HG02623 (cell line): ENCODE measurements at regions not wholly inside any gene's neighbourhood (a gene's known extent, or its start where the extent isn't known, plus 50 kb on each side); places are given as distances from the start of the nearest gene placed in this dataset.
"Not testable (repeated sequence)": the region's sequence is repeated elsewhere in the genome, so short reads cannot be mapped to it uniquely, and the experiment has no call there.

Experiments used
- ATAC-seq: cut with Tn5 transposase; IDR thresholded peaks from one replicate; pipeline ENCODE4 v1.9.1; 2021; ENCODE audit warnings: moderate library complexity; ENCODE audit not compliant: unreplicated experiment

DNA sequence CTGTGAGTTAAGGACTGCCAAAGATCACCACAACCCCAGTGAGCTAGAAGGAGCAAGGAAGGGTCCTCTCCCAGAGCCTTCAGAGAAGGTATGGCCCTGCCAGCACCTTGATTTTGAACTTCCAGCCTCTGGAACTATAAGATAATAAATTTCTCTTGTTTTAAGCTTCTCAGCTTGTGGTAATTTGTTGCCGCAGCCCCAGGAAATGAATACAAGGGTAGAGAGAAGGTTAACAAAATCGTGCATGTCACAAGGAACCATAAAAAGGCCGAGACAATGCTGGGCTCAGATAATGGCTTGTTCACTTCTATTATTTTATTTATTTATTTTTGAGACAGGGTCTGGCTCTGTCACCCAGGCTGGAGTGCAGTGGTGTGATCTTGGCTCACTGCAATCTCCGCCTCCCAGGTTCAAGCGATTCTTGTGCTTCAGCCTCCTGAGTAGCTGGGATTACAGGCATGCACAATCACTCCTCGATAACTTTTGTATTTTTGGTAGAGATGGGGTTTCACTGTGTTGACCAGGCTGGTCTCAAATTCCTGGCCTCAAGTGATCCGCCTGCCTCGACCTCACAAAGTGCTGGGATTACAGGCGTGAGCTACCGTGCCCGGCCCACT is 71.5 kb downstream of the WSB1 start:
- not testable (repeated sequence) for ATAC-seq

DNA sequence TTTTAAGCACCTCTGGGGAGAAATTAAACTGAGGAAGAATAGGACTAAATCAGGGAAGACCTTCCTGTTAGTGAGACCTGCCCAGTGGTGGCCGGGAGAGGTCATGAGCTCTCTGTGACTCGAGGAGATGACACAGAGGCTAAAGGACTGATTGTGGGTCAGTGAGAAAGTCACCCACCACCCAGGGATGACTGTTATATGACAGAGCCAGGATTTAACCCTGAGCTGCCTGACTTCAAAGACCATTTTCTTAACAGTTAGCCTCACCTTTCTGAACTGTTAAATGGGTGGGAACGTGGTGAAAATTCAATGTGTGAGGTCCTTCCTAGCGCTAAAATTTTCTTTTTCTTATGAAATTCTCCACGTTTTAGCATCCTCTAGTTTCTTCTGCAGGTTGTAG is 72.5 kb downstream of the WSB1 start:
- no peak for ATAC-seq

DNA sequence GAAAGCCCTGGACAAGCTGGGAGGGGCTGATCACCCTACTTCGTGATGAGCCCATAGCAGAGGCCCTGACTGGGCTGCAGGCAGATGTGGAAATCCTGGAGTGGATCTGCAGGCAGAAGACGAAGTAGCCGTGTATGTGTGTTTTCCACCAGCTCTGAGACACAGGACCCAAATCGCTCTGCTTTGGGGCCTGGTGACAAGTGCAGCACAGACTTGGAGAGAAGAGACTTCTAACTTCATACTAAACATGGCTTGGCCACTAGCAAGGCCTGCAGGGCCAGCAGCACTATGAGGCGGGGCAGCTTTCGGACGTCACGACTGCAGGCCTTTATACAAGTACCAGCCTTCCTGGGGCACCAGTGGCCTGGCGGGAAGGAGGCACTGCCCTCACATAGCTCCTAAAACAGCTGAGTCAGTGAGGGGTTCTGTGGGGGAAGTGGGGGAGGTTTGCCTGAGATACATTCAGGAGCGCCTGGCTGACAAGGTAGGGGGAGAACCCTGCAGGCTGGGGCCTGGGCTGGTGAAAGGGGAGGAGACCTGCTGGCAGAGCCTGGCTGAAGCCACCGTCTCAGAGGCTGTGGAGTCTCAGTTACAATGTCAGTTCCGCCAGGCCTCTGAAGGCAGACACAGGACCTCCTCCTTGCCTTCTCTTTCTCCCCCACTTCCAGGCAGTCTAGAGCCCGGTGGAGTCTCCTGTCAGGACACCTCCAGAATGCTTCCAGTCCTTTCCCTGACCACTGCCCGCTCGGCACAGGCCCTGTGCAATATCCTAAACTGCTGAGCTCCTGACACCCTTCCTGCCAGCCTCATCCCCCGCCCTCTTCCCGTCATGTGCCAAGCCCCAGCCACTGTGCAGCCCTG is 73.4 kb downstream of the WSB1 start:
- no peak for ATAC-seq

DNA sequence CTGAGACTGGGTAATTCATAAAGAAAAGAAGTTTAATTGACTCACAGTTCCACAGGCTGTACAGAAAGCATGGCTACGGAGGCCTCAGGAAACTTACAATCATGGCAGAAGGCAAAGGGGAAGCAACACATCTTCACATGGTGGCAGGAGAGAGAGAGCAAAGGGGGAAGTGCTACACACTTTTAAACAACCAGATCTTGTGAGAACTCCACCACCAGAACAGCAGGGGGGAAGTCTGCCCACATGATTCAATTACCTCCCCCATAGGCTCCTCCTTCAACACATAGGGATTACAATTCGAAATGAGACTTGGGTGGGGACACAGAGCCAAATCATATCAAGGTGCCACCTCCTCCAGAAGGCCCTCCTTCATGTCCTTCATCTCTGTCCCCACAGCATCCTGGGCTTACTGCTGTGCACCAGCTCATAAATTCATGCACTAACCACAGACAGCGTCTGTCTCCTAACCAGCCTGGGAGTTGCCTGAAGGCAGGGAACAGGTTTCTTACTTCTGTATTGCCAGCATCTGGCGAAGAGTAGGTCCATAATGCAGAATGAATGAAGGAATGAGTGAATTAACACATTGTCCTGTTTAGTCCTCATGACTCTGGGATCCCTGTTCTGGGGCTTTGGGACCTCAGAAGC is 74.4 kb downstream of the WSB1 start:
- ATAC-seq = no peak

DNA sequence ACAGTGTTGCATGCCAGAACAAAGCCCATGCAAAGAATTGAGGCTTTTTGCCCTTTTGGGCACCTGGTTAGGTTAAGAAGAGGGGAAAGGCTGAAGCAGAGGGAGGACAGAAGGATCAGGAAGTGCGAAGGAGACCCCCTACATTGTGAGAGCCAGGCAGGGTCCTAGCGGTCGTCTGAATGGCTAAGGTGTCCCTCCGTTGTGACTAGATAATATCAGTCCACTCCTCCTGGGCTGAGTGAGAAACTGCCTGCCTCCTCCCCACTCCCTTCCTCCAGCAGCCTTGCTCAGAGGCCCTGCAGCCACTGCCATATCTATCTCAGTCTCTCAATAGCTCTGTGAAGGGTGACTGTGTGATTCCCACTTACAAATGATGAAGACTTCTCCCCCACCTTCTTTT is 75.1 kb downstream of the WSB1 start:
- no peak for ATAC-seq

DNA sequence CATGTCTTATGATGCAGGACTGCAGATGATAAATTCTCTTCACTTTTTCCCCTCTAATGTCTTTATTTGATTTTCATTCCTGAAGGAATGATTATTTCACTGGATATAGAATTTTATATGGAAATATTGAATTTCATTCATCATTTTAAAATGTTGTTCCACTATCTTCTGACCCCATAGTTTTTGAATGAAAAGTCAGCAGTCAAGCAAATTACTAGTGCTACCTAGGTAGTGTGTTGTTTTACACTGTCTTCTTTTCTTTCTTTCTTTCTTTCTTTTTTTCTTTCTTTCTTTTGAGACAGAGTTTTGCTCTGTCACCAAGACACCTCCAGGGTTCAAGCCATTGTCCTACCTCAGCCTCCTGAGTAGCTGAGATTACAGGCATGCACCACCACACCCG is 76.9 kb downstream of the WSB1 start:
- ATAC-seq = no peak

DNA sequence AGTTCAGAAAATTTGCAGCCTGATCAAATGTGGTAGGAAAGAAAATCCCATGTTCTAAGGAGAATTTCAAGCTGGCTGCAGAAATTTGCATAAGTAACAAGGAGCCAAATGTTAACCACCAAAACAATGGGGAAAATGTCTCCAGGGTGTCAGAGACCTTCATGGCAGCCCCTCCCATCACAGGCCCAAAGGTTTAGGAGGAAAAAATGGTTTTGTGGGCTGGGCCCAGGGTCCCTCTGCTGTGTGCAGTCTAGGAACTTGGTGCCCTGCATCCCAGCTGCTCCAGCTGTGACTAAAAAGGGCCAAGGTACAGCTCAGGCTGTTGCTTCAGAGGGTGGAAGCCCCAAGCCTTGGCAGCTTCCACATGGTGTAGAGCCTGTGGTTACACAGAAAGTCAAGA is 79.8 kb downstream of the WSB1 start:
- not testable (repeated sequence) for ATAC-seq

DNA sequence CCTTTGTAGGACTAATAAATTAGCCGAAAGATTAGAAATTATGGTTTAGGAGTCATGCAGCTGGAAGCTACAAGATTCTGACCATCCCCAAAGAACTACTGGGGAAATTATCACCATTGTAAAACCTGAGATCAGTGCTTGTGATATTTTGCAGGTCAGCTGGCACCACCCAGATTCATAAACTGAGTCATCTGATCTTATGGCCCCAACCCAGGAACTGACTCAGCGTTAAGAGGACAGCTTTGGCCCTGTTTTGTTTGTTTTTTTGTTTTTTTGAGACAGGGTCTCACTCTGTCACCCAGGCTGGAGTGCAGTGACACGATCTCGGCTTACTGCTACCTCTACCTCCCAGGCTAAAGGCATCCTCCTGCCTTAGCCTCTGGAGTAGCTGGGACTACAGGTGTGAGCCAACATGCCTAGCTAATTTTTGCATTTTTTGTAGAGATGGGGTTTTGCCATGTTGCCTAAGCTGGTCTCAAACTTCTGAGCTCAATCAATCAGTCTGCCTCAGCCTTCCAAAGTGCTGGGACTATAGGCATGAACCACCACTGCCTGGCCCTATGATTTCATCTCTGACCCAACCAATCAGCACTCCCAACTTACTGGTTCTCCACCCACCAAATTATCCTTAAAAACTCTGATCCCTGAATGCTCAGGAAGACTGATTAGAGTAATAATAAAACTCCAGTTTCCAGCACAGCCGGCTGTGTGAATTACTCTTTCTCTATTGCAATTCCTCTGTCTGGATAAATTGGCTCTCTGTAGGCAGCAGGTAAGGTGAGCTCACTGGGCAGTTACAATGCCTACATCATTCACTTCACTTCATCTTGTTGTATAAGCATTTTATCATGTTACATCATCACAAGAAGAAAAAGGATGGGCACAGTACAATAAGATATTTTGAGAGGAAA is 79.4 kb upstream of the KSR1 start:
- ATAC-seq = no peak

DNA sequence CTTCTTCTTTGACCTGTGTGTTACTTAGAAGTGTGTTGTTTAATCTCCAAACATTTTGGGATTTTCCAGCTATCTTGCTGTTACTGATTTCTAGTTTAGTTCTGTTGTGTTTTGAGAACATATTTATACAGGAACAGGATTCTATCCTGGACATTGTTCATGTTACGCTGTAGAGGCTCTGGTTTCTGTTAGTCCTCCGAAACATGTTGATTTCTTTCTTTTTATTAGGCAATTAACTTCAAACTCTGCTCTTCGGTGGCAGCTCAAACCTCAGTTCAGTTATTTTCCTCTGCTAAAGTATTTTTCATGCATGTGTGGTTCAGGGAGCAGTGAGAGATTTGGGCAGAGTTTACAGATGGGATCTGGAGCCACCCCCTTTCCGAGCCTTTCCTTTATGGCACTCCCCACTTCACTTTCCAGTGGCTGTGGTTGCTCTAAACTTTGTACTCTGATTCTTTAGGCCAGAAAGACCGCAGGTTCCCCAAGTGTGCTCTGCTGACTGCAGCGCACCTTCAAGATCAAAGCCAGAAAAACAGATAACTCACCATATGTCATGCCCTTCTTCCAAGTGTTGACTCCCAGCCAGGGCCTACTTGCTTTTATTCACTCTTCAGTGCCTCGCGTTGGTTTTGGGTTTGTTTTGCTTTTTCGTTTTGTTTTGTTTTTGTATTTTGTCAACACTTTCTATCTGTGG is 77.6 kb upstream of the KSR1 start:
- no peak for ATAC-seq

DNA sequence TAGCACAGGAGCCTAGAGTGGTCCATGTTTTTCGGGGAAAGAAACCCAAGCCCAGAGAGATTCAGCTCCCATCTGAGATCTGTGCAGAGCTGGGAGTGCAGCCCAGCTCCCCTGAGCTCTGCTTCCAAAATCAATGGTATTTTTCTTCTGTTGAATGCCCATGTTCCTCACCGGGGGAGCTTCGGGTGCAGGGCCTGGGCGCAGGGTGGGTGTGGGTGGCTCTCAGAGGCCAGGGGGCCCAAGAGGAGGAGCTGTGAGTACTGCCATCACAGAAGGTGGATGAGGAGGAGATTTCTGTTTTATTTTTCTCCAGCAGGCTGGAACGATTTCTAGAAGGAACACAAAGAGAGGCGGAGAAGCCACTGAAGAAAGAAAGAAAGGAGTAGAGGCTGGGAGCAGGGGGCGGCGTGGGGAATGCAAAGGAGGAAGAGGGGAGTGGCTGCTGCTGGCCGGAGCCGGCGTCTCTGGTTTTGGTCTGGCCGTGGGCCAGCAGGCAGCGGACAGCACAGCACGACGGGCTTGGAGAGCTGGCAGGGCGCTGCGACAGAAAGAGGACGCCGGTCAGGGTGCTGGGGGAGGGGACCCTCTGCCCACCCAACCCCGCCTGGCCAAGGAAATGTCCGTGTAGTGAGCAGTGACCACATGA is 76.2 kb upstream of the KSR1 start:
- no peak for ATAC-seq

DNA sequence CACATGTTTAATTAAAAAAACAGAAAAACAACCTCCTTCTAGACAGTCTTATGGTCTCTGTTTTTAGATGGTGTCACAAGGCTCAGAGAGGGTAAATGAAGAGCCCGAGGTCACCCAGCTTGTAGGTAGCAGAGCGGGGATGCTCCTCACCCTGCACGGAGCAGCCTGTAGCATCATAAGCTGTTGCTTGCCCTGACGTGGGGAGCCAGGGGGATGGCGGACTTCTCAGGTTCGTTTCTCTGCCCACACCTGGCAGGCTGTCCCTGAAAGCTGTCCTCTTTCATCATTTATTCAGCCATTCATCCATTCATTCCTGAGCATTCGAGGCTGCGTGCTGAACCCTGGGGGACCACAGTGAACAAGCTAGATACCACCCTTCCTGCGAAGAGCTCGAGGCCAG is 75.7 kb upstream of the KSR1 start:
- no peak for ATAC-seq

DNA sequence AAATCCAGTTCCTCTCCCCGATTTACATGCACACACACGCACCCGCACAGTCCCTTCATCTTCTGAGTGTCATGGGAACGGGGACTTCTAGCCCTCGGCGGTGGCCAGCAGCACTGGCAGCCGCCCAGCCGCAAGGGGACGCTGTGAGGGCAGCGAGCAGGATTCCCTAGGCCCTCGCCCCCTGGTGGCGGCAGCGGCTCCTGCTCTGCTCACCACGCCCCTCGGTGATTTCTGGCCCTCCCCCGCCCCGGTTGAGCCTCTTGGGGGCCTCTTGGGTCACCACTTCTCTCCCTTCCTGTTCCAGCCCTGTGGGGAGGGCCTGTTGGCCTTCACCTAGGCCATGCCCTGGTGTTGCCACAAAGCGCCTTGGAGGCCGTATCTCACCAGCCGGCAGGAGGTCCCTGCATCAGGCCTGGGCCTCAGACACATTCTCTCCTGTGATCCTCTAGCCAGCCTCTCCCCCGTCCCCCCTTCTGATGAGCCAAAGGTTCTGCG is 75.2 kb upstream of the KSR1 start:
- peak; percentile 63 for ATAC-seq

DNA sequence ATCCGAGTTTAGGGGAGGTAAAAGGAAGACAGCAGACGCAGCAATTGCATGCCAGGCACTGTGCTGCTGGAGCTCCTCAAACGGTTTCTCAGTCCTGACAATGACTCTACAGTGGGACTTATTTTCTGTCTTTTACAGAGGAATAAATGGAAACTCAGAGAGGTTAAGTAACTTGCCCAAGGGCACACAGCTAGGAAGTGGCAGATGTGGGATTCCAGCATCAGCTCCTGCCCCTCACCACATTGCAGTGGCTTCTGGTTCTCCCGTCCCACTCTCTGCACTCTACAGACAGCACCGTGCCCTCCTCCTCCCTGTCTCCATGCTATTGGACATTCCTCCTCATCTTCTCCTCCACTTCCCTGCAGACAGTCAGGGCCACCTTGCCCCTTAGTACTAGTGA is 74.2 kb upstream of the KSR1 start:
- ATAC-seq = no peak

DNA sequence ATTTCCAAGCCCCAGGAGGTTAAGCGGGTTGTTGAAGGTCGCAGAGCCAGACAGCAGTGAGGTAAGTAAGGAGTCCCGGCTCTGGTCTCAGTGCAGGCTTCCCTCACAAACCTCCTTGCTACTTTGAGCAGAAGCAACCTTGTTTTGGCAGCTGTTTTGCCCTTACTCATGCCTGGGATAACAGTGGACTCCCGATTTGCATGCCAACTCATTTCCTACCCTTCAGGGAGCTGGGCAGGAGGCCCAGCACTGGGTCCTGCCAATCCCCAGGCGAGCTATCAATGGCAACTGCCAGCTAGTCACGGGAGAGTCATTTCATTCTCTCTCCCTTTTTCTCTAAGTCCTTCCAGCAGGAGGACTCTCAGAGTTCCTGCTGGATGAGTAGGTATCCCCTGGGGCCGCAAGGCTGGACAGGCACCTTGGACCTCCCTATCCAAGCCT is 72.0 kb upstream of the KSR1 start:
- ATAC-seq = no peak

DNA sequence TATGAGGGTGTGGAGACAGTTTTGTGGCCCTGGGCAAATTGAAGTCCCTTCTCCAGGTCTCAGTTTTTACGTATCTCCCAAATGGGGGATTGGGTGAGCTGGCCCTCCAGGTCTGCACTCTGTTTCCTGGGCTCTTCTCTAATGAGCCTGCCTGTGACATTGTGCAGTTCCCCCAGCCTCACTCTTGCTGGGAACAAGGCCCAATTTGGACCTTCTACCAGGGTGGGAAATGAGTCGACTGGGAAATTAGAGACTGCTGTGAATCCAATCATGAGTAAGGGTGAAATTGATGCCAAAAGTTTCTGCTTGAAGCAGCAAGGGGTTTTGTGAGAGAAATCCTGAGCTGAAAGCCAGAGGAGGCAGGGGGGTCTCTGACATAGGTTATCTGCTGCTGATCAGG is 71.5 kb upstream of the KSR1 start:
- ATAC-seq = no peak

DNA sequence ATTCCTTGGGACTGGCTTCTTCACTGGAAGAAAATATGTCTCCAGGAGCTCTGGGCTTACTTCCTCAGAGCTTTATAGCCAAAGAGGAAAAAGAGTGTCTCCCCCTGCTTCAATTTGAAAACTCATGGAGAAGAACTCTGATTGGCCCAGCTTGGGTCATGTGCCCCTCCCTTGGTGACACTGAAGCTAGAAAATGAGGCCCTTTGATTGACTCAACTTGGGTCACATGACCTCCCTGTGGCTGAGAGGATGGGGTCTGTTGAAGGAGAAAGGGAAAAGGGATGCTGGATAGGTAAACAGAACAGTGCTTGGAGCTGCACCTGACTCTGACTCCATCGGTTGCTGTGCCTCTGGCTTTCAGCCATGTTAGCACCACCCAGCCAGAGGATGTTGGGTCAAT is 70.6 kb upstream of the KSR1 start:
- ATAC-seq = no peak

DNA sequence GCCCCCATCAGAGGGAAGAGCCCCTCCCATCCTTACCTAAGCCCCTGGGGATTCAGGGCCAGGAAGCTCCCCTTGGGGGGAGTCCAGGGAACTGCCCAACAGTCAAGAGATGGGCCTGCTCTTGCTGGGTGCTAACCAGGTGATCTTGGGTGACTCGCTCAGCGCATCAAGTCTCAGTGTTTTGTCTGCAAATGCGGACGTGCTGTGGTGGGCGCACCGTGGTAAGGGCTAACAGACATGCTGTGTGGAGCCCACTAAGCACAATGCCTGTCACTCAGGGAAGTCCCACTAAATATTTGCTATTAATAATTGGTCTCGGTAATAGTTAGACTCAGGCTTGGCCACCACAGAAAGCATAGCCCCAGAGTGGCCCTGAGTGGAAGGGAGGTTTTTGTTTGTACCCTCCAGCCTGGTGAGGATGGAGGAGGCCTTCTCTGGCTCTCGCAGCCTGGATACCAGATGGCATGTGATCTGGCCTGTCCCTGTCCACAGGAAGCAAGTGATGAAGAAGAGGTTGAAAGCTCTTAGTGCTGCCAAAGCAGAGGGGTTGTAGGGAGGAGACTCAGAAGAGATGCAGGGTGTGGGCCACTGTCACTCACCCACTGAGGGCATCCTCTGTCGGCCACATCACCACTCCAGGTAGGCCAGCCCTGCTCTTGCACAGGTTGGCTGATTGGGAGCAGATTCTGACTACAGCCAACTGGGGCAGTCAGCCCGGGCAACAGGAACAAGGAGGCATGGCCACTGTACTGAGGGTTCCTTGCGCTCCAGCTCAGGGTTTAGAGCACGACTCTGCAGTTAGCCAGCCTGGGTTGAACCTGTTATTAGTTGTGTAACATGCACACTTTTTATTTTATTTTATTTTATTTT is 69.8 kb upstream of the KSR1 start:
- no peak for ATAC-seq

DNA sequence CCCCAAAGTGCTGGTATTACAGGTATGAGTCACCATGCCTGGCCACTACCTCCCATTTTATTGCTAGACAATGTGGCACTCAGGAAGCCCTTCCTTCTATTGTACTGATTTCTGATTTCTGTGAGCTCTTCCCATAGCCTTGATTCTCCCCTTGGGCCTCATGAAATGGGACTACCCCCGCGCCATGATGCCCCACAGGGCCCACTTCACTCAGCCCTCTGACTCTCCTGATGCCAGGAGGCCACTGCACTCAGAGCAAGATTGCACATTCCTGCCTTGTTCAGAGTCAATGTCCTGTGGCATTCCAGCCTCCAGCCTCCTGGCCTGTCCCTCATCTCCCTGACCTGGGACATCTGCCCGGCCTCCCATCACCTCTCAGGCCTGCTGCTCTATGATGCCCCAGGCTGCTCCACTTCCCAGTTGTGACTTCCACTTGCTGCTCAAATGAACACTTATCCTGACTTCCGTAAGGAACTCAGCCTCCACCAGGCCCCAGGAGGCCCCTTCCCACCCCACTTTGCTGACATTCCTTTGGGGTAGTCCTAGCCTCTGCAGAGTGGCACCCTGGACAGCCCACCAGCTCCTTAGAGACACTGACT is 66.6 kb upstream of the KSR1 start:
- no peak for ATAC-seq
